Eye (tissue), 1 donor: ENCODE measurements at regions not wholly inside any gene's neighbourhood (a gene's known extent, or its start where the extent isn't known, plus 50 kb on each side); places are given as distances from the start of the nearest gene placed in this dataset.
A peak's percentile ranks its signal among the peaks of the same experiment; 100 is the strongest.
"Not testable (repeated sequence)": the region's sequence is repeated elsewhere in the genome, so short reads cannot be mapped to it uniquely, and the experiment has no call there.

Source experiments
- DNase-seq: peaks from one replicate; pipeline ENCODE4 v3.0.0-alpha.2; 2015

DNA sequence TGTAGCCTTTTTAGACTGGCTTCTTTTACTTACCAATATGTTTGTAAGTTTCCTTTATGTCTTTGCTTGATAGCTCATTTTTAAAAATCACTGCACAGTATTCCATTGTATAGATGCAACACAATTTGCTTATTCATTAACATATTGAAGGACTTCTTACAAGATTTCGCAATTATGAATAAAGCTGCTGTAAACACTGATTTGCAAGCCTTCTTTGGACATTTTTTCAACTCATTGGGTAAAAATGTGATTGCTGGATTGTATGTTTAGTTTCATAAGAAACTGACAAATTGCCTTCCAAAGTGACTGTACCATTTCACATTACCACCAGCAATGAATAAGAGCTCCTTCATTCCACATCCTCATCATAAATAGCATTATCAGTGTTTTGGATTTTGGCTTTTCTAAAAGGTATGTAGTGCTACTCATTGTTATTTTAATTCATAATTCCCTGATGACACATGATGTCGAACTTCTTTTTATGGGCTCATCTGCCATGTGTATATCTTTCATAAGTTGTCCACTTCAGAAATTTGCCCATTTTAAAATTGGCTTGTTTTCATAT lies 80.7 kb downstream of the TFAP2B start:
- DNase-seq = no peak

DNA sequence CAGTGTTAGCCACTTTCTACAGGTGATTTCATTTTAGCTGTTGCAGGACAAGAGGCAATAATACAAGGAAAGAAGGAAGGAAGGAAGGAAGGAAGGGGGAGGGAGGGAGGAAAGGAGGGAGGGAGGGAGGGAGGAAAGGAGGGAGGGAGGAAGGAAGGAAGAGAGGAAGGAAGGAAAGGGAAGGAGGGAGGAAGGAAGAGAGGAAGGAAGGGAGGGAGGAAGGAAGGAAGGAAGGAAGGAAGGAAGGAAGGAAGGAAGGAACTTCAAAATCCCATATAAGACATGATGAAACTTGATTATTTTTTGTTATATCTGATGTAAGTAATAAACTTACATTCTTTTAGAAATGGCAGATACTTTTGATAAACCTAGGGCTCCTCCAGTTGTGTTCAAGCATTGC lies 83.6 kb downstream of the TFAP2B start:
- DNase-seq = no peak

DNA sequence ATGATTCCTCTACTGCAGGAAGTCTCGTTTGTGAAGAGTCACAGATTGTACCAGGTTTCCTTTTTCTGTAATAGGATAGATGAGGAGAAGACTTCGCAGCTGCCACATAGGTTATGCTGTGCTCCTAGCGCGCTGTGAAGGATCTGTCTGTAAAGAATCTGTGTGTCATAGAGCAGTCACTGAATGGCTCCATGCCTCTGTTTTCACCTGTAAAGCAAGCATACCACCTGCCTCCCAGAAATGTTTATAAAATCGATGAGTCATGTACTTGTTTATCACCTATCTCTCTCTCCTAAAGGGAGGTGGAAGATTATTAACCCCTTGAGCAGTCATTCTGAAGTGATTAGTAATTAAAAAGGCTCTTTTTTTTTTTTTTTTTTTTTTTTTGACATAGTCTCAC lies 86.6 kb downstream of the TFAP2B start:
- no peak for DNase-seq

DNA sequence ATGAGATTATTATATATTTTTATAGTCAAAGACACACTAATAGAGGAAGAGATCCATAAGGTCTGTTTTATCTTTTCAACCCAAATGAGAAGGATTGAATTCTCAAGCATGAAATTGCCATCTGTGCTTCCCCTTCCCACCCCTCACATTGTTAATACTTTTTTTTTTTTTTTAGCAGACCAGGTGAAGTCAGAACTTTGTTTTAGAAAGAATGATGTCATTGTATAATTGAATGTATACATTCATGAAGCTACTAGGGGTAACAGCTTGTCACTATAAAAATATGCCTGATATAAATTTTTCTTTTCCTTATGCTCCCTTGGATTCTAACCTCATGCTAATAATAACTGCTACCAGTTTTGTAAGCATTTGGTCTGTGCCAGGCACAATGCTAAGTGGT lies 88.9 kb downstream of the TFAP2B start:
- DNase-seq = no peak

DNA sequence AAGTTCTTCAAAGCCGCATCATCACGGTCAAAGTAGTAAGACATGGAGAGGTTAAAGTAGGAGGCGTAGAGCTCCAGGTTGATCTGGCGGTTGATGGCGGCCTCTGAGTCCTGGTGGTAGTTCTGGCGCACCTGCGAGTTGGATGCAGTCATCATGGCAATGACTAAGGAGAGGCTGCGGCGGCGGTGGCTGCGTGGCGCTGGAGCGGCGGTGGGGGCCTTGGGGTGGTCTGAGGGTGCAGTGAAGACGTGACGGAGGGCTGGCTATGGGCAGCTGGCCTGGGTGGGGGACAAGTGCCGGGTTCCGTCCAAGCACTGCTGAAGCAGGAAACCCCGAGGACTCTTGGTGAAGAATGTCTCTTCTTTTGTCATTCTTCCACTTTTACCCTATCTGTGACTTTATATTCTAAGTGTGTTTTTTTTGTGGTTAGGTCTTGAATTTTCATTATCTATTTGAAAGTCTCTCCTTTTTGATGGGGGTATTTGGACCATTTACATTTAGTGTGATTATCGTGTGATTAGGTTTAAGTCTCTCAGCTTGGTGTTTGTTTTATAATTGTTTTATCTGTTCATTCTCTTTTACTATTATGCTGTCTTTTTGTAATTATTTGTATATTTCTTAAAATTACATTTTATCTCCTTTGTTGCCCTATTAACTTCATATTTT lies 94.6 kb downstream of the TFAP2B start:
- no peak for DNase-seq

DNA sequence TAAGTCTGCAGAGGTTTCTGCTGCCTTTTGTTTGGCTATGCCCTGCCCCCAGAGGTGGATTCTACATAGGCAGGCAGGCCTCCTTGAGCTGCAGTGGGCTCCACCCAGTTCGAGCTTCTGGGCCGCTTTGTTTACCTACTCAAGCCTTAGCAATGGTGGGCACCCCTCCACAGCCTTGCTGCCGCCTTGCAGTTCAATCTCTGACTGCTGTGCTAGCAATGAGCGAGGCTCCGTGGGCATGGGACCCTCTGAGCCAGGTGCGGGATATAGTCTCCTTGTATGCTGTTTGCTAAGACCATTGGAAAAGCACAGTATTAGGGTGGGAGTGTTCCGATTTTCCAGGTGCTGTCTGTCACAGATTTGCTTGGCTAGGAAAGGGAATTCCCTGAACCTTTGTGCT lies 102.7 kb downstream of the TFAP2B start:
- DNase-seq = not testable (repeated sequence)

DNA sequence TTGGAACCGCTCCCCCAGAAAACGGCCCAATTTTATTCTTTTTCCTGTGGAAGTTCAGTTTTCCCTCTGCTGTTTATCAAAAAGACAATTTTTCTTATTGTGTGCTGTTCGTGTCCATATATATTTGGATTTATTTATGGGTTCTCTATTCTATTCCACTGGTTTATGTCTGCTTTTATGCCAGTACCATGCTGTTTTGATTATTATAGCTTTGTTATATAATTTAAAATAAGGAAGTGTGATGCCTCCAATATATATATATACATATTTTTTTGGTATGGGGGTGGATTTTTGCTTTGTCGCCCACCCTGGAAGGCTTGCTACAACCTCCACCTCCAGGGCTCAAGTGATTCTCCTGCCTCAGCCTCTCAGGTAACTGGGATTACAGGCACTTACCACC lies 103.3 kb downstream of the TFAP2B start:
- no peak for DNase-seq

DNA sequence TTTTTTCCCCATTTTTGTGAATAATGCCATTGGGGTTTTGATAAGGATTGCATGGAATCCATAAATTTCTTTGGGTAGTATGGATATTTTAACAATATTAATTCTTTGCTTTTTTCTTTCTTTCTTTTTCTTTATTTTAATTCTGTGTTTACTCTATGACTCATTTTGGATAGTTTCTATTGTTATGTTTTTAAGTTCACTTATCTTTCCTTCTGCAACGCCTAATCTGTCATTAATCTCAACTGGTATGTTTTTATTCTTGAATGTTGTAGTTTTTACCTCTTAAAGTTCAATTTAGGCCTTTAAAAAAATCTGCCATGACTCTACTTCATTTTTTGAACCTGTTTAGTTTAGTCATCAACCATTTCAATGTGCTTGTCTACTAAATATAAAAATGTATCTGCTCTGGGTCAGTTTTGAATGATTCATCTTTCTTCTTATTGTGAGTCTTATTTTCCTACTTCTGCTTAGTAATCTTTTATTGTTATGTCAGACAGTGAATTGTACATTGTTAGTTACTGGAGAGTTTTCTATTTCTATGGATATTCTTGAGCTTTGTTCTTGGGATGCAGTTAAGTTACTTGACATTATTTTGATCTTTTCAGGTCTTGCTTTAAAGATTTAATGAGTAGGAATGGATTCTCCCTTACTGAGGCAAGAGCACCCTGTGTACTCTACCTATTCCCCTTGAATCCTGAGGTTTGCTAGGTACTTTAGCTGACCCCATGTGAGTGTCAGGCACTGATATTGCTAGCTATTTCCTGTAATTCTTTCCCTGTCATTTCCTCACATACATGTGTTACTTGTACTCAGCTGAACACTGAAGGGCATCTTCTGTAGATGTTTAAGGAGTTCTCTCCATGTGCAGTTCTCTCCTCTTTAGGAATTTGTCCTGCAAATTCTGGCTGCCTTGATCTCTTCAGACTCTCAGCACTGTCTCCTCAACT lies 104.2 kb downstream of the TFAP2B start:
- DNase-seq = no peak

DNA sequence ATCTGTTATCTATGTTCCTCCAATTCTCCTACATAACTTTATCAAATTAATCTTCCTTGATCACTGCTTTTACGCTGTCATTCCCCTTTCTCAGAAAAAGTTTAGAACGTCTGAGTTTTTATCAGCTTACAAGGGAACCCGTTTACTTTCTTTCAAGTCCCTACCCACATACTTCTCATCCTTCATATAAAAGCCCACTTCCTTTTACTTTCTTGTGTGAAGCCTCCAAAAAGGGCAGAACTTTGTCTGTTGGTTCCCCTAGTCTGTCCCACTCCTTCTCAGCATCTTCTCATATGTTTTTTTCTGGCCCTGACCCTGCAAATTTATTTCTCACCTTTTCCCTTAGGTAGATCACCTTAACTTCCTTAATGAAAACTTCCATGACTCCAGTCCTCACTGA lies 106.1 kb downstream of the TFAP2B start:
- DNase-seq = no peak

DNA sequence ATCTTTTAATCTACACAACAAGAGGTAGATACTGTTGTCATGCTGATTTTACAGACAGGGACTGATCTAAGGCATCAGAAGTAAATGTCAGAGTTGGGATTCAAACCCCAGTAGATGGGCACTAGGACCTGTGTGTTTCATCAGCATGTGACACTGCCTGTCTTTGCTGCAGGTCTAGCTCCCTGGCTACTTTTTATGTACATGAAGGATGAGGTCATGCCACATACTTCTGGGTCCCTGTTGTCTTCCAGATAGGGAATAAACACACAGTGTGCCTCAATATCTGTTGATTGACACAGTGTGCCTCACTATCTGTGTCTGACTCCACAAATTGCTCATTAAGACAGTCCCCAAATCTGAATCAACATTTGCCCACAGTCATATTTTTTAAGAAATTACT lies 106.9 kb downstream of the TFAP2B start:
- DNase-seq = no peak

DNA sequence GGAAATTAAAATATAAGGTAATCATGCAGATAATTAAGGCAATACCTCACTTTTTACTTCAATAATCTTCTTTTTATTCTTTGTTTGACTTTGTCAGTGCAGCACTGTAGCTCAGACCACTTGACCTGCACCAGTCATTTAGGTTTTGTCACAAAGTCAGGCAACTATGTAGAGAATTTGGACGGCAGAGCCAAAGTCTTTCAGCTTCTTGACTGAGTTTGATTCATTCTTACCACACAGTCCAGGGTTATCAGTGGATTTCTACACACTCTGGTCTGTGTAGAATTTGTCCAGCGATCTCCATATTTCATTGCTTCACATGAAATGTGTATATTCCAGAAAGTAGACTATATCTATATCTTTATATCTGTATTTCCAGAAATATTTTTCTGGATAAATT lies 107.3 kb downstream of the TFAP2B start:
- no peak for DNase-seq

DNA sequence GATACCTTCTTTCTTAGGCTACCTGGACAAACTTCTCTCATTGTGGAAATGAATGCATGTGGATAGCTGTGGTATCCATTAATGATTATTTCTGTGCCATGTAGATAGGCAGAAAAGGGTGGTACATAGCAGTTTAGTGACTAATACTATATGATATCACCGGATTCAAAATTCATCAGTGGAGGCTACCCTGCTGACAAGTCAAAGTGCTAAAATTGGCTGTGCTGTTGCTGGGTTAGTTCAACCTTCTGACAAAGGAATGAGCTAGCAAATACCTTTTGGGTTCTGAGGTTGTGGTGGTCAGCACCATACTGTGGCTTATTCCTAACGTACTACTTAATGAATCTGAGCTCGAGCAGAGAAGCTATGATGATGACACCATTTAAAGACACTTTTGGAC lies 109.1 kb downstream of the TFAP2B start:
- no peak for DNase-seq

DNA sequence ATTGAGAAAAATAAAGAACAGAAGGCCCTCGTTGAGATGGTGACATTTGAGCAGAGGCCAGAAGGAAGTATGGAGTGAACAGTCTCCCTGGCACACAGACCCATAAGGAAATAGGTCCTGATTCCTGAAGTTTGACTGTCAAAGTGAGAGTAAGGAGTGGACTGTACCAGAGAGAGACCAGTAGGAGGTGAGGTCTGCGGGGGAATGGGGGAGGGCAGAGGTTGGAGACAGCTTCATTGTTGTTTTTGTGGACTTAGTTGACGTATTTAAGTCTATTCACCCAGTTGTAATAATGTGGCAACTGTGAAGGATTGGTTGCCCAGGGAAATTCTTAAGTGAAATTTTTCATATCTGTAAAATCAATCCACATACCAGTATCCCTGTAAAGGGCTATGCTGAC lies 110.7 kb downstream of the TFAP2B start:
- no peak for DNase-seq

DNA sequence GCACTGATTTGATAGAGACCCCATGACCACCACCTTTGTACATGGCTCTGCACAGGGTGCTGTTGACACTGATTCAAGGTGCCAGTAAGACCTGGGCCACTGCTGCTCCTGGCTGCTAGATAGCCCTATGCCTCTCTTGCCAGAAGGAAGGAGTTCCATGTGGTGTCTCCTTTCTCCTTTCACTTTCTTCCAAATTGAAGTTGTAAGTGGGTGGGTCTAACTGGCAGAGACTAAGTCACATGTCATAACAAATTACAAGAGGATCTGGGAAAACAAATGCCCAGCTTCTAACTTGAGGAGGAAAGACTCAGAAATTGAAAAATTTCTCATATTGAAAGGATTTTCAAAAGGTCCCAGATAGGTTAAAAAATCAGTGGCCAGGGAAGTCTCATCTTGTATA lies 116.8 kb downstream of the TFAP2B start:
- DNase-seq = no peak

DNA sequence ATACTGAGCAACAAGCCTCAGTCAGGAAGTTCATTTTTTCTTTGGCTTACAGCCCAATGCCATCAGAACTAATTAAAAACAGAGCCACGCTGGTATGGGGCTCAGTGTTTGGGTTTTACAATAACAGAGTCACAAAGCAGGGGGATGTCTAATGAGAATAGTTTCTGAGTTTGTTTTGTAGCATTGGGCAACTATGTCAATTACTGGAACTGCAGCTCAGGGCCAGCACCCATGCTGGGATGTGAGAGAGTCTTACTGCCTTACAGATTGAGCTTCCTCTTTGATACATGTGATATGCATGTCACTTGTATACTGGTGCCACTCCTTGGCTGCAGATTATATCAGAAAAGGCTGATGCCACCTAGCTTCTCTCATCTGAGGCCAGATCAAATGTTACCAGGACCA lies 117.6 kb downstream of the TFAP2B start:
- peak; percentile 68 for DNase-seq

DNA sequence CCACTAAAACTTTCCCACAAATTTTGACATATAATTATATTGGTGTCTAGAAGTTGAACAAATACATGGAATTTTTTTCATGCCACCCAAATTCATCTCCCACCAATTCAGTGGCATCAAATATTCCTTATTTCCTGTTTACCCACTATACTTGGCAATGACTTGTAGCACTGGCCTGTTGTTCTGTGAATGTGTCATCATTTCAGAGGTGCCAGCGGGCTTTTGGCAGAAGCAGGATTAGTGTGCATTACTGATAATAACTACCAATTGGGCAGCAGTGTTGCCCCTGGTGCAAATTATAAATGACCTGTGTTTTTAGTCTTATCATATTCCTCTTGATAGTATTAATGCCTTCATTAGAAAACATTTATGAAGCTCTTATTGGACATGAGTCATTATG lies 121.3 kb downstream of the TFAP2B start:
- no peak for DNase-seq

DNA sequence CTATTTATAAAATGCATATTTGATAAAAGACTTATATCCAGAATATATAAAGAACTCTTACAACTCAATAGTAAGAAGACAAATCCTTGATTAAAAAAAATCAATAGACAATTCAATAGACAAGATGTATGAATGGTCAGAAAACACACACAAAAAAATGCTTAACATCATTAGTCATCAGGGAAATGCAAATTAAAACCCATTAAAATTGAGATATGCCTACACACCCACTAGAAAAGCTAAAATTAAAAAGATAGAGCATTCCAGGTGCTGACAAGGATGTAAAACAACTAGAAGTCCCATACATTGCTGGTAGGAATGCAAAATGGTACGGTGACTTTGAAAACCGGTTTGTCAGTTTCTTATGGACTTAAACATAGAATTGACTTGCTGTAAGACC lies 127.1 kb downstream of the TFAP2B start:
- no peak for DNase-seq

DNA sequence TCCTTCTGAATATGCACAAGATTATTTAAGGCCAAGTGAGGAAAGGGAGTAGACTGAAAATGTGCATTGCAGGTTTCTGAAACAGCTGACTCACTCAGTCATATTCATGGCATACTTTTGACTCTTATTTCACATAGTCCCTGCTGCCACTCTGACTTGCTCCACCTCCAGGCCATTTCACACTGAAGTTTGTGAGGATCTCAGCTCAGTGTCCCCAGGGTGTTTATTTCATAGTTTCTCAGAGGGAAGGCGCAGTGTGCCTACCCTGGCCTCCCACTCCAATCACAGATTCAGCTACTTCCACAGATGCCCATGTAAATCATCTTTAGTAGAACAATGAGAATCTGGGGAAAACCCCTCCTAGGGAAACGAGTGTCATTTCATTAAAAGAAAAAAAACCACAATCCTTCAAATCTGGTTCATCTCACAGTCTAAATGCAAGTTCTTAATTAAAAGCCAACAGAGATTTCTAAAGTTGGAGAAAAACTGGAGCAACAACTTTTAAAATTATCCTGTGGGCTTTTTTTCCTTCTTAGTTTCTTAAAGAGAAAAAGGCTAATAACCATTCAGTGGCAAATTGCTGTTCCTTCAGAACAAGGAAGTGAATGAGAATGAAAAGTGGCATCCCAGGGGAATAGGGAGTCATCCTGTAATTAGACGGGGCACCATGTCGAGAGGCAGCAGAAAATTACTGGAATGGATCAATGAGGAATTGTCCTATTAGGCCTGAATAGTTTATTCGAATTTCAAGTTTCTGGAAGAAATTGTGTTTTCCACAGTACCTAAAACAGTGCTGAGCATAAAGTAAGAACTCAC lies 133.6 kb downstream of the TFAP2B start:
- DNase-seq = peak; percentile 18

DNA sequence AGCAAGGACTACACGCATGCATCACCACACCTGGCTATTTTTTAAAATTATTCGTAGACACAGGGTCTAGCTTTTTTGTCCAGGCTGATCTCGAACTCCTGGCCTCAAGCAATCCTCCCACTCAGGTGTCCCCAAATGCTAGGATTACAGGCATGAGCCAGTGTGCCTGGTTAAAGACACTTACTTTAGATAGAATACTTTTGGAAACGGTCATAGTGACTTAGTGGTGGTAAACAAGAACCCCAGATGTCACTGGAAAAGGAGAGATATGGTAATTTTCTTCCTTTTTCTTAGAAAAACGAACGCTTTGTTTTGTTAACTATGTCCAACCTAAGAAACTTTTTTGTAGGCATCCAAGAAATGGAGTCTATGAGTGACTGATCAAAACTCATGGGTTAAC lies 137.3 kb downstream of the TFAP2B start:
- DNase-seq = no peak

DNA sequence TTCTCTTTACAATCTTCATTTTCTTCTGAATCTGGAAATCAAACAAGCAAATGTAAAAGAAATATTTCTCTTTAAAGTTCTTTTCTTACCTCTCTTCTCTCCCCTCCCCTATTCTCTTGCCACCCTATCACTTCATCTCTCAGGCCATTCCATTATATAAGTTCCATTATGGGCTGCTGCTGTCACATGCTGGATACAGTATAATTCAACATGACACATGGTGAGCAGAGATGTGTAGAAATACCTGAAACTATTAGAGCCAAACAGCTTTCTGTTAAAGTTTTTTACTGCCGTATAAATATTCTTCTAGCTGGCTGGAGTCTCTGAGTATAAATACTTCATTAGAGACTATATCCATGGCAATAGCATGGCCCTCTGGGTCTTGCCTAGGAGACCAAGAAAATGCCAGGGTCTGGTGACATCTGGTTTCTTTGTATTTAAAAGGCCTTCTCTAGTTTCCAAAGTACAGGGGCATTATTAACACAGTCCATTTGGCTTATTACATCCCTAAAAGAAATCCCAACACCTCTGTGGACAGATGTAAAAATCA lies 139.6 kb downstream of the TFAP2B start:
- no peak for DNase-seq

DNA sequence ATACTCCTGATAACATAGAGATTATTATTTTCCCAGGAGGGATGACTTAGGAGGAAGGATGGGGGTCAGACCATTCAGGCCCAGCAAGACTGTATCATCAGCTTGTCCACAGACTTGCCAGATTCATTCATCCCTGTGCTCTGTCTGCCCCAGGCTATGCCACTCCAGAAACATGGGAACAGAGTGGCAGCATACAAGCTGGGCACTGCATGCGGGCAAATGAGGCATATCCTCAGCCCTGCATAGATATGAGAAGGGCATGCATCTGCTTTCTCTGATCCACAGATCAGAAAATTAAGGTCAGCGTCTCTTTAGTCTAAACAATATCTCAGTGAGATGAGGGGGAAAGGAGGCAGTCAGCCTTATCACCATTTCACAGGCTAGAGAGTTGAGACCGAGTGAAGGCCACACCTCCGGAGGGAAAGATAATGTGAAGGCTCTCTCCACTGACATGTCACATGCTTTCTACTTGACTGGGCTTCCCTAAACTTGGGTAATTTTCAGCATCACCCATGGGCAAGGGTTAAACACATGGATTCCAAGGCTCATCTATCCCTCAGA lies 140.5 kb downstream of the TFAP2B start:
- DNase-seq = no peak

DNA sequence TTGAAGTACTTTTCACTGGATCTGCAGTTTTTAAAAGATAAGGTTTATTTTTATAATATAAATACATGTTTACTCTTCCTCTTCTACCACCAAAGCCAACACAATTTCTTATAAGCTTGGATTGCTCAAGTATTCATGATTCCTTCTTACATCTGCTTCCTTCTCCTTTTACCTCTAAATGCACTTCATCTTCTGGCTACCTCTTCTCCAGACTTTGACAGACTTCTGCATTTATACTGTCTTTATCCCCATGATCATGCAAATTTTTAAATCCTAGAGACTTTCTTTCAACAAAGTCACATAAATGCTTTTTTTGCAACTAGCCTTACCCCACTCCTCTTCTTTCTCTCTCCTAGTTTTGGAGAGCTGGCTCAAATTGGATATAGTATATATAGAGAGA lies 142.9 kb downstream of the TFAP2B start:
- DNase-seq = no peak
